Neural progenitor cell (in vitro differentiated cells): ENCODE measurements at regions not wholly inside any gene's neighbourhood (a gene's known extent, or its start where the extent isn't known, plus 50 kb on each side); places are given as distances from the start of the nearest gene placed in this dataset.

Experiments used
- CTCF ChIP-seq: fragments of 200-600 bp; sonication (generic); IDR thresholded peaks from 2 replicates; pipeline ENCODE4 v1.5.1; 2017; ENCODE audit warnings: antibody characterized with exemption, mild to moderate bottlenecking
- EZH2 ChIP-seq: fragments of 200-600 bp; sonication (generic); IDR thresholded peaks from 2 replicates; pipeline ENCODE4 v1.6.1; 2017; ENCODE audit warnings: antibody characterized with exemption, mild to moderate bottlenecking, moderate library complexity
- EZH2phosphoT487 ChIP-seq: fragments of 200-600 bp; sonication (generic); IDR thresholded peaks from 2 replicates; pipeline ENCODE4 v1.6.1; 2017; ENCODE audit warnings: antibody characterized with exemption

- TF ChIP-seq EZH2phosphoT487, result no peak
- no peak for TF ChIP-seq EZH2
- no peak for TF ChIP-seq CTCF
Observed at GRCh38 chr9:75657015-75657414, 233.5 kb upstream of the PCSK5 start.
